Stimulated activated CD8-positive, alpha-beta memory T cell treated with anti-CD3 and anti-CD28 coated beads, Interleukin-12 subunit alpha, Interleukin-12 subunit beta, amount 100 ng/mL, for 1 hour (primary cell): ENCODE measurements at regions not wholly inside any gene's neighbourhood (a gene's known extent, or its start where the extent isn't known, plus 50 kb on each side); places are given as distances from the start of the nearest gene placed in this dataset.

Source experiments
- DNase-seq: peaks from one replicate; pipeline ENCODE4 v3.0.0-alpha.2; 2020; ENCODE audit warnings: low read depth

- DNase-seq, result no peak
Observed at GRCh38 chr2:144686518-144687215, 166.7 kb upstream of the ZEB2 start.

GRCh38 chr2:144683966-144684365, 164.0 kb upstream of the ZEB2 start:
- no peak for DNase-seq

- no peak for DNase-seq
Observed at GRCh38 chr2:144683107-144683753, 163.3 kb upstream of the ZEB2 start.

- no peak for DNase-seq
Observed at GRCh38 chr2:144682248-144682647, 162.3 kb upstream of the ZEB2 start.

GRCh38 chr2:144681389-144681788, 161.5 kb upstream of the ZEB2 start:
- no peak for DNase-seq

GRCh38 chr2:144679942-144680341, 160.0 kb upstream of the ZEB2 start:
- no peak for DNase-seq

GRCh38 chr2:144678736-144679135, 158.8 kb upstream of the ZEB2 start:
- no peak for DNase-seq

GRCh38 chr2:144675731-144676130, 155.8 kb upstream of the ZEB2 start:
- DNase-seq, result no peak

- DNase-seq, result no peak
Observed at GRCh38 chr2:144675331-144675730, 155.4 kb upstream of the ZEB2 start.

GRCh38 chr2:144674071-144674470, 154.2 kb upstream of the ZEB2 start:
- no peak for DNase-seq

- no peak for DNase-seq
Observed at GRCh38 chr2:144673456-144673855, 153.5 kb upstream of the ZEB2 start.

GRCh38 chr2:144671695-144672455, 152.0 kb upstream of the ZEB2 start:
- DNase-seq, result no peak

- no peak for DNase-seq
Observed at GRCh38 chr2:144670738-144671137, 150.8 kb upstream of the ZEB2 start.

- DNase-seq, result no peak
Observed at GRCh38 chr2:144670080-144670479, 150.2 kb upstream of the ZEB2 start.

GRCh38 chr2:144669196-144669987, 149.5 kb upstream of the ZEB2 start:
- no peak for DNase-seq

- DNase-seq, result no peak
Observed at GRCh38 chr2:144668493-144669110, 148.7 kb upstream of the ZEB2 start.

GRCh38 chr2:144666032-144666431, 146.1 kb upstream of the ZEB2 start:
- DNase-seq, result no peak

- DNase-seq, result no peak
Observed at GRCh38 chr2:144663207-144663606, 143.3 kb upstream of the ZEB2 start.

GRCh38 chr2:144660518-144661316, 140.8 kb upstream of the ZEB2 start:
- DNase-seq, result no peak

GRCh38 chr2:144659731-144660275, 139.9 kb upstream of the ZEB2 start:
- peak; percentile 24 for DNase-seq

GRCh38 chr2:144654523-144654922, 134.6 kb upstream of the ZEB2 start:
- DNase-seq, result no peak
